ENCODE measurements at regions not wholly inside any gene's neighbourhood (a gene's known extent, or its start where the extent isn't known, plus 50 kb on each side); places are given as distances from the start of the nearest gene placed in this dataset.

- TF ChIP-seq POLR2AphosphoS5 (IDR thresholded peaks at IDR 0.05; ENCODE audit: low read depth, low read length) (no peak), TAF1 (IDR thresholded peaks at IDR 0.05; ENCODE audit: low read depth, low read length) (no peak), POLR2A (IDR thresholded peaks at IDR 0.05; ENCODE audit: low read depth, low read length) (no peak)
These were observed 328.3 kb upstream of the DIO3 start for GRCh38 chr14:101233021-101233366.
